ENCODE measurements at regions not wholly inside any gene's neighbourhood (a gene's known extent, or its start where the extent isn't known, plus 50 kb on each side); places are given as distances from the start of the nearest gene placed in this dataset.

- no peak for TF ChIP-seq BCL3 (IDR thresholded peaks at IDR 0.05; ENCODE audit: borderline replicate concordance, insufficient read depth, low read depth, low read length, poor library complexity, severe bottlenecking)
- no peak for TF ChIP-seq KDM1A (IDR thresholded peaks at IDR 0.05; ENCODE audit: borderline replicate concordance)
- no peak for TF ChIP-seq BCLAF1 (IDR thresholded peaks at IDR 0.05)
- TF ChIP-seq SUZ12 (IDR thresholded peaks at IDR 0.05; ENCODE audit: unreplicated experiment), result no peak
- no peak for TF ChIP-seq CUX1 (IDR thresholded peaks at IDR 0.05; ENCODE audit: insufficient replicate concordance, low read depth, low read length)
- no peak for TF ChIP-seq LARP7 (IDR thresholded peaks at IDR 0.05)
- no peak for TF ChIP-seq POU2F2 (IDR thresholded peaks at IDR 0.05; ENCODE audit: borderline replicate concordance, low read depth, low read length)
Measured at GRCh38 chr4:77251751-77252150, 94.7 kb downstream of the CCNG2 start (continued).

All from GM12878 (cell line).